HCT116 (cell line): ENCODE measurements at regions not wholly inside any gene's neighbourhood (a gene's known extent, or its start where the extent isn't known, plus 50 kb on each side); places are given as distances from the start of the nearest gene placed in this dataset.

Experiments
- ATAC-seq: fragments of 200-7000 bp; cut with Tn5 transposase; 2 replicates; pipeline ENCODE4 v1.9.1; 2020; ENCODE audit warnings: mild to moderate bottlenecking, moderate library complexity
- BruUV-seq: library from RNA; stranded (reverse); fragments of 400-500 nt; replicated peaks from 2 replicates; lab custom pipeline; 2021; lab: Mats Ljungman, UMichigan
- CTCF ChIA-PET: fragments of 300-600 bp; sonication (Branson Sonifier 250); formaldehyde crosslinking; loops from one replicate; lab custom pipeline; 2021; ENCODE audit warnings: antibody characterized with exemption; lab: Charles Lee
- POLR2A ChIA-PET: fragments of 300-600, 350-600 bp; sonication (Branson Sonifier 250); formaldehyde crosslinking; loops from one replicate; lab custom pipeline; 2021; ENCODE audit warnings: antibody characterized with exemption; lab: Charles Lee
- RAD21 ChIA-PET, 2 experiments: fragments of 300-600 bp; sonication (Branson Sonifier 250); formaldehyde crosslinking; loops; one replicate each; lab custom pipeline; 2023; ENCODE audit warnings: low total read pairs in 2 of 2; ENCODE audit not compliant: uncharacterized antibody in 2 of 2, unreplicated experiment in 2 of 2, low non-redundant PET in 1 of 2; lab: Charles Lee
- DNase-seq: peaks from one replicate; pipeline ENCODE4 v3.0.0-alpha.2; 2010; ENCODE audit warnings: low read depth, low spot score
- H2AFZ ChIP-seq: fragments of 200-600 bp; shearing (Covaris generic), sonication (generic); 2 replicates; pipeline ENCODE4 v1.6.1; 2017; ENCODE audit warnings: low read depth, mixed run types, mixed read lengths, antibody characterized with exemption, low read length; ENCODE audit not compliant: poor library complexity, severe bottlenecking
- H3K27ac ChIP-seq: 2 replicates; pipeline ENCODE4 v1.5.1; 2012; ENCODE audit warnings: low read depth, low read length
- H3K27me3 ChIP-seq: fragments of 200-600 bp; sonication (generic); 2 replicates; pipeline ENCODE4 v1.6.1; 2016; ENCODE audit warnings: mixed run types, low read length, mixed read lengths; ENCODE audit not compliant: insufficient read depth
- H3K36me3 ChIP-seq, 2 experiments: fragments of 200-500 bp in 1 of 2; fragments of 200-600 bp in 1 of 2; sonication (Bioruptor generic) in 1 of 2; sonication (generic) in 1 of 2; 2 replicates each; pipeline versions ENCODE4 v1.5.1 to v1.6.1; 2014 to 2016; ENCODE audit warnings: low read length in 2 of 2, inconsistent platforms in 1 of 2, mixed read lengths in 1 of 2, mixed run types in 1 of 2; ENCODE audit not compliant: insufficient read depth in 2 of 2, control insufficient read depth in 1 of 2
- H3K4me1 ChIP-seq, 2 experiments: fragments of 200-600 bp in 1 of 2; sonication (generic) in 1 of 2; 2 replicates each; pipeline versions ENCODE4 v1.5.1 to v1.6.1; 2012 to 2017; ENCODE audit warnings: low read length in 2 of 2, inconsistent platforms in 1 of 2, mild to moderate bottlenecking in 1 of 2, mixed read lengths in 1 of 2, mixed run types in 1 of 2, moderate library complexity in 1 of 2; ENCODE audit not compliant: insufficient read depth in 2 of 2, control insufficient read depth in 1 of 2
- H3K4me2 ChIP-seq: fragments of 200-600 bp; sonication (generic); 2 replicates; pipeline ENCODE4 v1.6.1; 2017; ENCODE audit warnings: mixed run types, low read length, mixed read lengths
- H3K4me3 ChIP-seq, 2 experiments: fragments of 200-600 bp in 1 of 2; sonication (generic) in 1 of 2; replicated peaks in 1 of 2; 2 replicates each; pipeline ENCODE4 v1.5.1; 2011 to 2016; ENCODE audit warnings: low read length in 2 of 2, control low read depth in 1 of 2, low read depth in 1 of 2, mild to moderate bottlenecking in 1 of 2, mixed read lengths in 1 of 2, mixed run types in 1 of 2
- H3K79me2 ChIP-seq: fragments of 200-600 bp; sonication (generic); 2 replicates; pipeline ENCODE4 v1.6.1; 2017; ENCODE audit warnings: mild to moderate bottlenecking, mixed run types, low read length, moderate library complexity, mixed read lengths; ENCODE audit not compliant: insufficient read depth
- H3K9ac ChIP-seq: fragments of 200-600 bp; sonication (generic); 2 replicates; pipeline ENCODE4 v1.6.1; 2016; ENCODE audit warnings: low read length, mixed read lengths
- H3K9me2 ChIP-seq: fragments of 200-600 bp; sonication (generic), shearing (Covaris generic); 2 replicates; pipeline ENCODE4 v1.6.1; 2017; ENCODE audit warnings: mixed run types, mild to moderate bottlenecking, moderate library complexity; ENCODE audit not compliant: insufficient read depth
- H3K9me3 ChIP-seq, 2 experiments: fragments of 200-500 bp in 1 of 2; fragments of 200-600 bp in 1 of 2; sonication (Bioruptor generic) in 1 of 2; sonication (generic) in 1 of 2; 2 replicates each; pipeline ENCODE4 v1.6.1; 2014 to 2017; ENCODE audit warnings: low read length in 2 of 2, mixed read lengths in 2 of 2, inconsistent platforms in 1 of 2, low read depth in 1 of 2, mild to moderate bottlenecking in 1 of 2, mixed run types in 1 of 2, moderate library complexity in 1 of 2; ENCODE audit not compliant: control insufficient read depth in 1 of 2, insufficient read depth in 1 of 2
- H4K20me1 ChIP-seq: fragments of 200-600 bp; sonication (generic), shearing (Covaris generic); 2 replicates; pipeline ENCODE4 v1.6.1; 2017; ENCODE audit warnings: mixed run types, mild to moderate bottlenecking, moderate library complexity; ENCODE audit not compliant: insufficient read depth
- EGR1 ChIP-seq: IDR thresholded peaks from 2 replicates; pipeline ENCODE4 v1.6.1; 2012; ENCODE audit warnings: low read depth
- ELF1 ChIP-seq: IDR thresholded peaks from 2 replicates; pipeline ENCODE4 v1.6.1; 2012; ENCODE audit warnings: low read depth, borderline replicate concordance
- EZH2 ChIP-seq: fragments of 200-600 bp; sonication (generic); IDR thresholded peaks from 2 replicates; pipeline ENCODE4 v1.6.1; 2017; ENCODE audit warnings: antibody characterized with exemption, mixed run types
- FOSL1 ChIP-seq: IDR thresholded peaks from 2 replicates; pipeline ENCODE4 v1.6.1; 2012; ENCODE audit warnings: low read depth
- POLR2AphosphoS5 ChIP-seq: IDR thresholded peaks from 2 replicates; pipeline ENCODE4 v1.6.1; 2011; ENCODE audit warnings: mild to moderate bottlenecking, low read depth, low read length, moderate library complexity
- RAD21 ChIP-seq: IDR thresholded peaks from 2 replicates; pipeline ENCODE4 v1.6.1; 2012; ENCODE audit warnings: low read depth, mild to moderate bottlenecking
- SRF ChIP-seq: IDR thresholded peaks from 2 replicates; pipeline ENCODE4 v1.6.1; 2012; ENCODE audit warnings: low read depth
- YY1 ChIP-seq: IDR thresholded peaks from 2 replicates; pipeline ENCODE4 v1.6.1; 2011; ENCODE audit warnings: low read length, low read depth, moderate library complexity, mild to moderate bottlenecking; ENCODE audit not compliant: insufficient replicate concordance; ENCODE audit errors: extremely low read depth
- ZFX ChIP-seq: fragments of 450-650 bp; IDR thresholded peaks from 2 replicates; pipeline ENCODE4 v1.6.1; 2017
- intact Hi-C: fragments of 100-400 bp; cut with micrococcal nuclease; formaldehyde crosslinking; loops from 2 replicates; pipeline ENCODE4 v1.10.0; 2022
- TF ChIP-seq, protein P1 (sequence below): IDR thresholded peaks from 2 replicates; pipeline ENCODE4 v1.6.1; 2012; ENCODE audit warnings: low read depth
- TF ChIP-seq, protein P2 (sequence below): IDR thresholded peaks from 2 replicates; pipeline ENCODE4 v1.6.1; 2011; ENCODE audit warnings: mild to moderate bottlenecking, low read length, moderate library complexity; ENCODE audit not compliant: insufficient replicate concordance; ENCODE audit errors: extremely low read depth
- TF ChIP-seq, protein P3 (sequence below): IDR thresholded peaks from 2 replicates; pipeline ENCODE4 v1.6.1; 2012
- TF ChIP-seq, protein P4 (sequence below), 3 experiments: fragments of 200-600 bp in 1 of 3; sonication (generic) in 1 of 3; IDR thresholded peaks in 2 of 3; conservative IDR thresholded peaks in 1 of 3; 2 replicates each; pipeline ENCODE4 v1.5.1; 2012 to 2017; ENCODE audit warnings: low read depth in 2 of 3, low read length in 2 of 3, antibody characterized with exemption in 1 of 3, borderline replicate concordance in 1 of 3, control low read depth in 1 of 3, mild to moderate bottlenecking in 1 of 3, mixed read lengths in 1 of 3, mixed run types in 1 of 3, moderate library complexity in 1 of 3; ENCODE audit not compliant: insufficient read depth in 1 of 3

DNA sequence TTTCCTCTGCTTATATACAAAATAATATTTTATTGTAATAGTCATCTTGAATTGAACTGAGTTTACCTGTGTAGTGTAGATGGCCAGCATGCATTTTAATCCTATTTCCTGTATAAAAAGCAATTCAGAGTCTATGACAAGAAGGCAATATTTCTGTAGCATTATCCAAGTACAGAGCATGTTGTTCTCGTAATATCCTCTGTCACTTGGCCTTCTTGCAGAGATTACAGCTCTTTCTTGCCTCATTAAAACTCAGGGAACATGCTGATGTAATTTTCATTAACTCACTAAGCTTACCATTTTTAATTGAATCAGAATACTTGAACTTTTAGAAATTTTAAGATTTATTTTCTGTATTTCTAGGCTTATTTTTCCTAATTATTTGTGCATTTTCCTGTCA, 203.3 kb upstream of the AGTR1 start:
- CTCF ChIA-PET = no interaction called here
- ATAC-seq = no peak
- no peaks in the 10 kb centered on the region for H3K27me3 ChIP-seq
- no peaks in the 10 kb centered on the region for H3K36me3 ChIP-seq
- intact Hi-C loops = no loop called here
- no peak overlapping the region for H3K4me3 ChIP-seq
- H3K9me3 ChIP-seq = no peaks in the 10 kb centered on the region
- no peak overlapping the region for H3K27ac ChIP-seq
- no peaks in the 10 kb centered on the region for H4K20me1 ChIP-seq
- H3K9me2 ChIP-seq = no peaks in the 10 kb centered on the region
- TF ChIP-seq, protein P1, sequence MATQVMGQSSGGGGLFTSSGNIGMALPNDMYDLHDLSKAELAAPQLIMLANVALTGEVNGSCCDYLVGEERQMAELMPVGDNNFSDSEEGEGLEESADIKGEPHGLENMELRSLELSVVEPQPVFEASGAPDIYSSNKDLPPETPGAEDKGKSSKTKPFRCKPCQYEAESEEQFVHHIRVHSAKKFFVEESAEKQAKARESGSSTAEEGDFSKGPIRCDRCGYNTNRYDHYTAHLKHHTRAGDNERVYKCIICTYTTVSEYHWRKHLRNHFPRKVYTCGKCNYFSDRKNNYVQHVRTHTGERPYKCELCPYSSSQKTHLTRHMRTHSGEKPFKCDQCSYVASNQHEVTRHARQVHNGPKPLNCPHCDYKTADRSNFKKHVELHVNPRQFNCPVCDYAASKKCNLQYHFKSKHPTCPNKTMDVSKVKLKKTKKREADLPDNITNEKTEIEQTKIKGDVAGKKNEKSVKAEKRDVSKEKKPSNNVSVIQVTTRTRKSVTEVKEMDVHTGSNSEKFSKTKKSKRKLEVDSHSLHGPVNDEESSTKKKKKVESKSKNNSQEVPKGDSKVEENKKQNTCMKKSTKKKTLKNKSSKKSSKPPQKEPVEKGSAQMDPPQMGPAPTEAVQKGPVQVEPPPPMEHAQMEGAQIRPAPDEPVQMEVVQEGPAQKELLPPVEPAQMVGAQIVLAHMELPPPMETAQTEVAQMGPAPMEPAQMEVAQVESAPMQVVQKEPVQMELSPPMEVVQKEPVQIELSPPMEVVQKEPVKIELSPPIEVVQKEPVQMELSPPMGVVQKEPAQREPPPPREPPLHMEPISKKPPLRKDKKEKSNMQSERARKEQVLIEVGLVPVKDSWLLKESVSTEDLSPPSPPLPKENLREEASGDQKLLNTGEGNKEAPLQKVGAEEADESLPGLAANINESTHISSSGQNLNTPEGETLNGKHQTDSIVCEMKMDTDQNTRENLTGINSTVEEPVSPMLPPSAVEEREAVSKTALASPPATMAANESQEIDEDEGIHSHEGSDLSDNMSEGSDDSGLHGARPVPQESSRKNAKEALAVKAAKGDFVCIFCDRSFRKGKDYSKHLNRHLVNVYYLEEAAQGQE = no peak
- TF ChIP-seq SRF (no peak), FOSL1 (no peak)
- TF ChIP-seq, all 23 proteins: peak for 0
- POLR2A ChIA-PET = no interaction called here
- DNase-seq = no peak
- BruUV-seq = no TSS peak
- no peaks in the 10 kb centered on the region for H3K79me2 ChIP-seq
- H3K4me1 ChIP-seq = no peaks in the 10 kb centered on the region
- no peak overlapping the region for H2AFZ ChIP-seq
- no peak overlapping the region for H3K9ac ChIP-seq
- RAD21 ChIA-PET = no interaction called here
- H3K4me2 ChIP-seq = no peak overlapping the region

DNA sequence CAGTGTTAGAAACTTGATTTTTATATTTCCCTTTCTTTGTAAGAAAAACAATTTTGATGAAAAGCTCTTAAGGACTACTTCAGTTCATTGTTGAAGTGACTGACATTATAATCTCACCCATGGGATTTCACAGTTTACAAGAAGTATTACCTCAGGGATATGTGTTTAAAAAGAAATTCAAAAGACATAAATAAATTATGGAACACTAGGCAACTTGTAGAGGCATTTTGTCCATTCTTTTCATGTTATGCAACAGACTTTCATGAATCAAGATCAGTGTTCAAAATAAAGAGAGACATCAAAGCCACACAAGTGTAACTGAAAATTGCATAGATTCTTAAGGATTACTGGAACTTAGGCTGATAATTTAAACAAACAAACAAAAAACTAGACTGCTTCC, 196.8 kb upstream of the AGTR1 start:
- no peak overlapping the region for H3K9ac ChIP-seq
- ATAC-seq = no peak
- H3K9me2 ChIP-seq = no peaks in the 10 kb centered on the region
- H3K4me1 ChIP-seq = no peaks in the 10 kb centered on the region
- POLR2A ChIA-PET = no interaction called here
- no peak overlapping the region for H2AFZ ChIP-seq
- no peak overlapping the region for H3K4me3 ChIP-seq
- H3K27ac ChIP-seq = no peak overlapping the region
- RAD21 ChIA-PET = no interaction called here
- no peaks in the 10 kb centered on the region for H3K79me2 ChIP-seq
- no peaks in the 10 kb centered on the region for H4K20me1 ChIP-seq
- no peaks in the 10 kb centered on the region for H3K27me3 ChIP-seq
- CTCF ChIA-PET = no interaction called here
- H3K9me3 ChIP-seq = no peaks in the 10 kb centered on the region
- no peak for DNase-seq
- H3K36me3 ChIP-seq = no peaks in the 10 kb centered on the region
- no peak overlapping the region for H3K4me2 ChIP-seq
- BruUV-seq = no TSS peak
- intact Hi-C loops = no loop called here
- no peak for TF ChIP-seq POLR2AphosphoS5
- TF ChIP-seq, protein P2, sequence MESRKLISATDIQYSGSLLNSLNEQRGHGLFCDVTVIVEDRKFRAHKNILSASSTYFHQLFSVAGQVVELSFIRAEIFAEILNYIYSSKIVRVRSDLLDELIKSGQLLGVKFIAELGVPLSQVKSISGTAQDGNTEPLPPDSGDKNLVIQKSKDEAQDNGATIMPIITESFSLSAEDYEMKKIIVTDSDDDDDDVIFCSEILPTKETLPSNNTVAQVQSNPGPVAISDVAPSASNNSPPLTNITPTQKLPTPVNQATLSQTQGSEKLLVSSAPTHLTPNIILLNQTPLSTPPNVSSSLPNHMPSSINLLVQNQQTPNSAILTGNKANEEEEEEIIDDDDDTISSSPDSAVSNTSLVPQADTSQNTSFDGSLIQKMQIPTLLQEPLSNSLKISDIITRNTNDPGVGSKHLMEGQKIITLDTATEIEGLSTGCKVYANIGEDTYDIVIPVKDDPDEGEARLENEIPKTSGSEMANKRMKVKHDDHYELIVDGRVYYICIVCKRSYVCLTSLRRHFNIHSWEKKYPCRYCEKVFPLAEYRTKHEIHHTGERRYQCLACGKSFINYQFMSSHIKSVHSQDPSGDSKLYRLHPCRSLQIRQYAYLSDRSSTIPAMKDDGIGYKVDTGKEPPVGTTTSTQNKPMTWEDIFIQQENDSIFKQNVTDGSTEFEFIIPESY = no peak
- no peak for TF ChIP-seq EZH2
- TF ChIP-seq, protein P3, sequence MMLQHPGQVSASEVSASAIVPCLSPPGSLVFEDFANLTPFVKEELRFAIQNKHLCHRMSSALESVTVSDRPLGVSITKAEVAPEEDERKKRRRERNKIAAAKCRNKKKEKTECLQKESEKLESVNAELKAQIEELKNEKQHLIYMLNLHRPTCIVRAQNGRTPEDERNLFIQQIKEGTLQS = no peak
- TF ChIP-seq EGR1 = no peak
- no peak for TF ChIP-seq FOSL1
- no peak for TF ChIP-seq SRF
- no peak for TF ChIP-seq RAD21
- TF ChIP-seq YY1 = no peak
- no peak for TF ChIP-seq ELF1
- TF ChIP-seq, protein P4, sequence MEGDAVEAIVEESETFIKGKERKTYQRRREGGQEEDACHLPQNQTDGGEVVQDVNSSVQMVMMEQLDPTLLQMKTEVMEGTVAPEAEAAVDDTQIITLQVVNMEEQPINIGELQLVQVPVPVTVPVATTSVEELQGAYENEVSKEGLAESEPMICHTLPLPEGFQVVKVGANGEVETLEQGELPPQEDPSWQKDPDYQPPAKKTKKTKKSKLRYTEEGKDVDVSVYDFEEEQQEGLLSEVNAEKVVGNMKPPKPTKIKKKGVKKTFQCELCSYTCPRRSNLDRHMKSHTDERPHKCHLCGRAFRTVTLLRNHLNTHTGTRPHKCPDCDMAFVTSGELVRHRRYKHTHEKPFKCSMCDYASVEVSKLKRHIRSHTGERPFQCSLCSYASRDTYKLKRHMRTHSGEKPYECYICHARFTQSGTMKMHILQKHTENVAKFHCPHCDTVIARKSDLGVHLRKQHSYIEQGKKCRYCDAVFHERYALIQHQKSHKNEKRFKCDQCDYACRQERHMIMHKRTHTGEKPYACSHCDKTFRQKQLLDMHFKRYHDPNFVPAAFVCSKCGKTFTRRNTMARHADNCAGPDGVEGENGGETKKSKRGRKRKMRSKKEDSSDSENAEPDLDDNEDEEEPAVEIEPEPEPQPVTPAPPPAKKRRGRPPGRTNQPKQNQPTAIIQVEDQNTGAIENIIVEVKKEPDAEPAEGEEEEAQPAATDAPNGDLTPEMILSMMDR (IDR thresholded peaks at IDR 0.05 in 2 of 3, conservative IDR thresholded peaks at IDR 0.05 in 1 of 3; ENCODE audit: borderline replicate concordance in 1 of 3, insufficient read depth in 1 of 3, low read depth in 2 of 3, low read length in 2 of 3) = no peak
- no peak for TF ChIP-seq ZFX
